Transverse colon (tissue), 3 donors: ENCODE measurements at regions not wholly inside any gene's neighbourhood (a gene's known extent, or its start where the extent isn't known, plus 50 kb on each side); places are given as distances from the start of the nearest gene placed in this dataset.

ENCODE experiments used
- CTCF ChIP-seq, 5 experiments: fragments of 200-600 bp in 3 of 5; fragments of 450-650 bp in 2 of 5; sonication (generic) in 3 of 5; IDR thresholded peaks; 1 replicate in 2 of 5; 2 replicates in 3 of 5; pipeline ENCODE4 v1.5.1; 2016 to 2017; ENCODE audit warnings: antibody characterized with exemption in 5 of 5, inconsistent platforms in 3 of 5, mild to moderate bottlenecking in 2 of 5, moderate library complexity in 1 of 5
- EP300 ChIP-seq: sonication (generic); formaldehyde crosslinking; IDR thresholded peaks from one replicate; pipeline ENCODE4 v1.6.1; 2017; ENCODE audit warnings: antibody characterized with exemption, low read depth

- no peak for TF ChIP-seq CTCF (IDR thresholded peaks at IDR 0.05)
- TF ChIP-seq EP300 = no peak
Measured at GRCh38 chr12:4012977-4013968, 140.1 kb upstream of the PARP11 start.
